Cardiac septum (tissue), 1 donor: ENCODE measurements at regions not wholly inside any gene's neighbourhood (a gene's known extent, or its start where the extent isn't known, plus 50 kb on each side); places are given as distances from the start of the nearest gene placed in this dataset.
"Not testable (repeated sequence)": the region's sequence is repeated elsewhere in the genome, so short reads cannot be mapped to it uniquely, and the experiment has no call there.

ENCODE experiments used
- DNase-seq: peaks from one replicate; pipeline ENCODE4 v3.0.0-alpha.2; 2020; ENCODE audit warnings: low spot score
- intact Hi-C: fragments of 100-400 bp; cut with DNase I; formaldehyde crosslinking; loops from one replicate; pipeline ENCODE4 v1.14.0; 2022
- donor health status: DM: no; HTN: no; CAD: no.

GRCh38 chr7:81070956-81071355, 152.1 kb upstream of the SEMA3C start:
- no peak for DNase-seq
- intact Hi-C loops, result no loop called here

- intact Hi-C loops, result no loop called here
- DNase-seq, result no peak
Observed at GRCh38 chr7:81066797-81067196, 147.9 kb upstream of the SEMA3C start.

DNA sequence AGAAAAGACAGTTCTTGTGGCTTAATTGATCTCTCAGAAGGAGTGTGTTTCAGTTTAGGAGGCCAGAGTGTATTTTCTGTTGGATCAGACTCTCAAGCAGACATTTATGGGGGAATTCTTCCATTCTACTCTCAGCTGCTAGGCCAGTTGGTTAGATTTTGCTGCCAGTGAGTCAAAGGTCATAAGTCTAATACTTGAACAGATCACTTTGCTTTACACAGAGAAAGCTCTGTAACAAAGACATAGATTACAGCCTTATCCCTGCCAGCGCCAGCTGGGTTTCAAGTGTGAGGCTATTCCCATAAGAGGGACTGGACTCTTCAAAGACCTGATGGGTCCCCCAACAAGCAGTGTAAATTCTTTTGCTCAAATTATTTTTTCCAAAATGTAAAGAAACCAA, 145.6 kb upstream of the SEMA3C start:
- no peak for DNase-seq
- intact Hi-C loops, result no loop called here

- intact Hi-C loops, result no loop called here
Observed at GRCh38 chr7:81062755-81063154, 143.9 kb upstream of the SEMA3C start.

DNA sequence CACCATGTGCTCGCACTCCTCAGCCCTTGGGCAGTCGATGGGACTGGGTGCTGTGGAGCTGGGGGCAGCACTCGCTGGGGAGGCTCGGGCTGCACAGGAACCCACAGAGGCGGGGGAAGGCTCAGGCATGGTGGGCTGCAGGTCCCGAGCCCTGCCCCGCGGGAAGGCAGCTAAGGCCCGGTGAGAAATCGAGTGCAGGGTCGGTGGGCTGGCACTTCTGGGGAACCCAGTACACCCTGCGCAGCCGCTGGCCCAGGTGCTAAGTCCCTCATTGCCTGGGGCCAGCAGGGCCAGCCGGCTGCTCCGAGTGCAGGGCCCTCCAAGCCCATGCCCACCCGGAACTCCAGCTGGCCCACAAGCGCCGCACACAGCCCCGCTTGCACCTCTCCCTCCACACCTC, 138.6 kb upstream of the SEMA3C start:
- DNase-seq, intact Hi-C loops: not testable (repeated sequence)

More at GRCh38 chr7:81062755-81063154, 143.9 kb upstream of the SEMA3C start:
- no peak for DNase-seq

DNA sequence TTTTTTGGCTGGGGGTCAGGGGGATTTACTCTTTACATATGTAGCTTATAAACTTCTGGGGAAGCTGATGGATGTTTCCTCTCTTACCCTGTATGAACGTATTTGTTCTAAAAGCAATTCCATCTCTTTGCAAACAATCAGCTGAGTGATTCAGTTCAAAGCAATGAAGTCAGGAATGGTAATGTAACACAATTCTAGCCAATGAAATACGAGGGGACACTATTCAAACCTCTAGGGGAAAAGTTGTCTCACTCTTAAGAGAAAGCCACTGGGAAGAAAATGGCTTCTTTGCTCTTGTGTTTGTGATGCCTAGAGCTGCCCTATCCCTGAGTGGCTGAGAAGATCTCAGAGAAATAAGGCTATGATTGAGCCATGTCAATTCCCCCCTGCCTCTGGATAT, 134.8 kb upstream of the SEMA3C start:
- DNase-seq, result no peak
- intact Hi-C loops, result no loop called here

DNA sequence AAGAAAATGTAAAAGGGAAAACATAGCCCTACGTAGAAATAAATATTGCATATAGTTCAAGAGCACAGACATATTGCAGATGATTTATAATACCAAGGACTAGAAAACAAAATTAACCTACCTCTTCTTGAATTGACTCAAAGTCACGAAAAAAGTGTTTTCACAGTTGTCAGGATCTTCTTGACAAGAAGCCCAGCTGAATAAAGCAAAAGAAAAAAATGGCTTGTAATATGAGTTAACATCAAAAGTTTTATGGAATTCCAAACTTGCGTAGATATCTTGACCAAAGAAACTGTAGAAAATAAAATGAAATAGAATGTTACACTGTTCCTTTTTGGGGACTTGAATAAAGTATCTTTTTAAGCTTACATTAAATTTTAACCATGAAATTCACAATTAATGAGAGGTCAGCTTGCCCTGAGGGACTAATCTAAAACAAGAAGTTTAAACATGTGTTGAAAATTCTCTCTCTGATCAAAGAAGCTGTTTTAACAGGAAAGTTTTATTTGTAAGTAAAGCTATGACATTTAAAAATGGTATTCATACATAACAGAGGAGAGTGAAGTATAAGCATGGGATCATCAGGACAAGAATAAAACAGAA, 133.1 kb upstream of the SEMA3C start:
- no peak for DNase-seq
- intact Hi-C loops, result no loop called here

DNA sequence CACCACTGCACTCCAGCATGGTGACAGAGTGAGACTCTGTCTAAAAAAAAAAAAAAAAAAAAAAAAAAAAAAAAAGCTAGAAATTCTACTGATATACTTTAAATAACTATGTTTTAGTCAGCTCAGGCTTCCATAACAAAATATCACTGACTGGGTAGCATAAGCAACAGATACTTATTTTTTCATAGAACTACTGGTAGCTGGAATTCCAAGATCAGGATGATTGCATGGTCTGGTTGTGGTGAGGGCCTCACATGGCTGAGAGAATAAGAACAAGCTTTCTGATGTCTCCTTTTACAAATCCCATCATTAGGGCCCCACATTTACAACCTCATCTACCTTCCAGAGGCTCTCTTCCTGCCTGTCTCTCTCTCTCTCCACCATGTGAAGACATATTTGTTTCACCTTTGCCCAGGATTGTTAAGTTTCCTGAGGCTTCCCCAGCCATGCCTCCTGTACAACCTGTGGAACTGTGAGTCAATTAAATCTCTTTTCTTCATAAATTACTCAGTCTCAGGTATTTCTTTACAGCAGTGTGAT, 126.7 kb upstream of the SEMA3C start:
- no peak for DNase-seq
- intact Hi-C loops, result no loop called here

GRCh38 chr7:81042646-81043045, 123.8 kb upstream of the SEMA3C start:
- DNase-seq, intact Hi-C loops: not testable (repeated sequence)

DNA sequence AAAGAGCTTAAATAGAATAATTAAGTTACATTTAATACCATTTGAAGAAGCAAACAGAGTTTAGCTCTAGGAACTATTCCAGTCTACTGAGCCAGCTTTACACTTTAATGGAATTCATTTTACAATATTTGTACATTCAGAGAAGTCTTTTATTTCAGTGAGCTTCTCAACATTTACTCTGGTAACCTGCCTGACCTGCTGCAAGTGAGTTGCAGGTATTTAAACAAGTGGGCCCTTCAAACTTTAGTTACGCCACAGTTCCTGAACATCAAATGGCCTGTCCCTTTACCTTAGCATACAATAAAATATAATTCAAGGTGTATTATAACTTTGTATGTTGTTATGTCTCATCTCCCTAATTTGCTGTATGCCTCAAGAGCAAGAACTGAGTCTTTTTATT, 121.6 kb upstream of the SEMA3C start:
- intact Hi-C loops, result no loop called here
- no peak for DNase-seq

DNA sequence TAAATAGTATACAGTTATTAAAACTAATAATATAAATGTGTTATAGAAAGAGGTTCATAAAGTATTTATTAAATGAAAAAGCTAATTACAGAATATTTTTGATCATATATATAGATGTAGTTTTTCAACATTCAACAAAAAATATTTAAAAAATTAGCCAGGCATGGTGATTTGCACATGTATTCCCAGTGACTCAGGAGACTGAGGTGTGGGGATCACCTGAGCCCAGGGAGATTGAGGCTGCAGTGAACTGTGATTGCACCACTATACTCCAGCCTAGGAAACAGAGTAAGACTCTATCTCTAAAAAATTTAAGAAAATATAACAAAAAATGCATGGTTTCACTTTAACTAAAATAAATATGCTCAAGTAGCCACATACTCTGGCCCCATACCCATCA, 118.0 kb upstream of the SEMA3C start:
- intact Hi-C loops, result no loop called here
- no peak for DNase-seq

- intact Hi-C loops, result no loop called here
- no peak for DNase-seq
Observed at GRCh38 chr7:81036057-81036456, 117.2 kb upstream of the SEMA3C start.

GRCh38 chr7:81031996-81032395, 113.1 kb upstream of the SEMA3C start:
- intact Hi-C loops, result no loop called here
- no peak for DNase-seq

DNA sequence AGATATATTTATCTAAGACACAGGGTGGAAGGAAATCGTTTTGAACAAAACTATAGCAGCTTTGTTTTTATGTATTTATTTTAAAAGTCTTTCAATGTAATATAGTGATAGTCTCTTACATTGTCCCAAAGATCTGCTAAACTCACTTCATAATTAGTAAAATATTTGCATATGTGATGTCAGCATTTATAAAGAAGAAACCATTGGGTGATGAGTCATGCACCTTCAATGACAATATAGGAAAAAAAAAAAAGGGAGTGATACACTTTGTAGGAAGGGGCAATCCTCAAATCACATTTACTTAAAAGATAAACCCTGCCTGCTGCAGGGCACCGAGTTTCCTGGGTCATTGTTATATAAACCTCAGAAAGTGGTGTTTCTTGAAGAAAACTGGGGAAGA, 112.4 kb upstream of the SEMA3C start:
- intact Hi-C loops, result no loop called here
- DNase-seq, result no peak

DNA sequence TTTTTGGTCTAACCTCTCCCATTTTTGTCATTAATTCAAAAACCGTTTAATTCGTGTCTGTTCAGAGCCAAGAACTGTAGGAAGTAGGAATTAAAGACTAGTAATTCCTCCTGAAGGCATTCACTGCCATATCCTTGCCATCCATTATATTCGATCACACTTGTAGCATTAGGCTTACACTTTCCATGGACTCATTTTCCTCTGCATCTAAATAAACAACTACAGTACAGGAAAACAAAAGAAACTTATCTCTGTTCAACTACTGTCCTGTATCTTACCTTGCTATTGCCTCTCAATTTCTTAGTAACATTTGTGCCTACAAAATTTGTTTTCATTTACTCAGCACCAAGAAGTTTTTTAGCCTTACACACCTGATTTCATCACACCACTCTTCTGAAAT, 111.6 kb upstream of the SEMA3C start:
- no peak for DNase-seq
- intact Hi-C loops, result no loop called here

DNA sequence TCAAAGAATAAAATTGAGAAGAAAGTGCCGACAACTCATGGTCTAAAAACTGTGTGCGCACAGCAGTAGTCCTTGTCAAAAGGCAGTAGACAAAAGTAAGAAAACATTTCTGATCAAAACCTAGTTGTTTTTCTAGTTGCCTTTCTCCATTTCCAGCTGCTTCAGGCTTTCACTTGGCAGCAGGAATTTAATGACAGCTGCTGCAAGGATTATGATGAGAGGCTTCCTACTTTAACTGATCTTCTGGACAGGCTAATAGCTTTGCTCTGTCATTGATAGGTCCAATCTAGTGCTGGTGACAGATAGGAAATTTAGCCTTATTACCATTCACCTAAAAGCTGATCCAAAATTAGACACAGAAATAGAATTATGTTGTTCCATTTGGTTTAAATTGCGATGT, 110.7 kb upstream of the SEMA3C start:
- DNase-seq, result no peak
- intact Hi-C loops, result no loop called here

GRCh38 chr7:81025360-81025759, 106.5 kb upstream of the SEMA3C start:
- DNase-seq, result no peak
- intact Hi-C loops, result no loop called here

- intact Hi-C loops, result no loop called here
- no peak for DNase-seq
Observed at GRCh38 chr7:81014908-81015307, 96.1 kb upstream of the SEMA3C start.

DNA sequence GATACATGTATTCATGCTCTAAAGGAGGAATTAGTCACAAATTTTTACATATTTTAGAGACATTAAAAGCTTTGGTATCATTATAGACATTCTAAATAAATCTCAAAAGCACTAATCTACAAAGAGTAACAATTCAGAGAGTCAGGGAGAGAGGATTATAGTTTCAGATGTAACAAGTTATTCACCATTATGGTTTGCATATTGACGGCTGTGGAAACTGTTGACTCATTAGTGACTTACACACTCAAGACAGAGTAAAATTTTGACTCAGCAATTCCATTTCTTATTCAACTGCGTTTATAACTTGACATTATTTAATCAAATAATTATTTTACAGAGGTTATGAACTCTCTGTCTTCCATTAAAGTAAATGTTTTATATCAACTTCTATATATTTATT, 95.4 kb upstream of the SEMA3C start:
- intact Hi-C loops, result no loop called here
- DNase-seq, result no peak

DNA sequence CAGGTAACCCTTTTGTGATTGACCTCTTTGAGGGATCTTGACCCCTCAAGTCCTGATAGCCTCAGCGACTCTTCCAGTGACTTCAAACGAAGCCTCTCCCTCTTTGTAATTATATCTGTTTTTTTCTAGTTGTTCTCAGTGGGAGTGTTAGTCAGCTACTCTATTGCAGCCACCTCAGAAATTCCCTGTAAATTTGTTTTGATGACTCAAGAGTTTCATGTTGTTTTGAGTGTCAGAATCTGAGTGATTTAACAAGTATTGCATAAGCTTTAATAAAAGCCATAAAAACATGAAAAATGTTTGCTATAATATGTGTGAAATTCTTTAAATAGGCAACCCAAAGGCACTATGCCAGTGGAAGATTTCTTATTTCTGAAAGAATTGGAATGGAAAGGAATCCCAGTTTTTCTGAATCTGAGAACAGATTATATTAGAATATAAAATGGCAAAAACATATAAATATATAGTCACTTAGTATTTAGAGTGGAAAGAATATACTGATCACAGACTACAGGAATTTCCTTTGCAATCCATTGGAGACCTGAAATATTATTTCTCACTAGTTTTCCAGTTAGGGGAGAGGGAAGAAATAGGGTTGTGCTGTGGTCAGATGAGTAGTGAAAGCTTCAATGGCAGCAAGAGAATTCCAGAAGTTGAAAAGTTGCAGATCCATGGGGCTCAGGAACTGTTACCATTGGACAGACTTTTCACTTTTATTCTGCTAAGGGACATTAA, 94.4 kb upstream of the SEMA3C start:
- intact Hi-C loops, result no loop called here
- no peak for DNase-seq

DNA sequence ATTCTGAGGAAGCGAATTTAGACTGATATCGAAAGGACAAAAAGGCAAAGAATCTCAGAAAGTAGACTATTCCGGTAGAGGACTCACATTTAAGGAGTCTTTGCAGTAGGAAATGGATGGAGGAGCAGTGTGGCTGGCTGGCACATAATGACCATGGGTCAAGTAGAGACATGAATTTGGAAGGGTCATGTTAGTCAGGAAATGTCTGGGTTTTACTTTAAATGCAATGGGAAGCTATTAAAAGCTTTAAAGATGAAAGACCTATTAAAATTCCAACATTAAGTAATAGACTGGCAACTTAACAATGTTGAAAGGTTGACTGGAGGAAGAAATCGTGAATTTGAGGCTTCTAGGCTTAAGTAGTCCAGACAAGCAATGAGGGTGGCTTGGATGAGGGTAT, 90.0 kb upstream of the SEMA3C start:
- intact Hi-C loops, result no loop called here
- no peak for DNase-seq
